Stomach smooth muscle (tissue), 2 donors: ENCODE measurements at regions not wholly inside any gene's neighbourhood (a gene's known extent, or its start where the extent isn't known, plus 50 kb on each side); places are given as distances from the start of the nearest gene placed in this dataset.
"Not testable (repeated sequence)": the region's sequence is repeated elsewhere in the genome, so short reads cannot be mapped to it uniquely, and the experiment has no call there.

Experiments used
- H3K27ac ChIP-seq: one replicate; pipeline ENCODE4 v1.7.0; 2013; ENCODE audit warnings: mild to moderate bottlenecking, low read length, inconsistent platforms
- H3K27me3 ChIP-seq, 2 donors: one replicate each; pipeline ENCODE4 v1.7.0; 2013; ENCODE audit warnings: low read length in 2 of 2; ENCODE audit not compliant: insufficient read depth in 2 of 2, control insufficient read depth in 1 of 2
- H3K36me3 ChIP-seq, 2 donors: one replicate each; pipeline ENCODE4 v1.7.0; 2013; ENCODE audit warnings: low read length in 2 of 2; ENCODE audit not compliant: control insufficient read depth in 2 of 2, insufficient read depth in 2 of 2
- H3K4me1 ChIP-seq: one replicate; pipeline ENCODE4 v1.7.0; 2013; ENCODE audit warnings: low read length; ENCODE audit not compliant: control insufficient read depth, insufficient read depth
- H3K4me3 ChIP-seq, 2 donors: one replicate each; pipeline ENCODE4 v1.7.0; 2013; ENCODE audit warnings: low read length in 2 of 2
- H3K9ac ChIP-seq, 2 donors: one replicate each; pipeline ENCODE4 v1.7.0; 2013; ENCODE audit warnings: low read length in 2 of 2, mild to moderate bottlenecking in 1 of 2
- H3K9me3 ChIP-seq, 2 donors: one replicate each; pipeline ENCODE4 v1.7.0; 2013; ENCODE audit warnings: low read length in 2 of 2; ENCODE audit not compliant: control insufficient read depth in 2 of 2
- donor health status: healthy.
- donor health status: Pancreatic carcinoma.

GRCh38 chr7:152949790-152950189 is 190.2 kb downstream of the ACTR3B start:
- H3K27me3 ChIP-seq = peaks cover 0 to 3% of the 10 kb centered on the region in 2 donors
- H3K9me3 ChIP-seq = no peaks in the 10 kb centered on the region
- H3K27ac ChIP-seq = no peak overlapping the region
- no peak overlapping the region for H3K4me3 ChIP-seq
- peaks cover 3% of the 10 kb centered on the region for H3K4me1 ChIP-seq
- H3K36me3 ChIP-seq = no peaks in the 10 kb centered on the region
- H3K9ac ChIP-seq = no peak overlapping the region

DNA sequence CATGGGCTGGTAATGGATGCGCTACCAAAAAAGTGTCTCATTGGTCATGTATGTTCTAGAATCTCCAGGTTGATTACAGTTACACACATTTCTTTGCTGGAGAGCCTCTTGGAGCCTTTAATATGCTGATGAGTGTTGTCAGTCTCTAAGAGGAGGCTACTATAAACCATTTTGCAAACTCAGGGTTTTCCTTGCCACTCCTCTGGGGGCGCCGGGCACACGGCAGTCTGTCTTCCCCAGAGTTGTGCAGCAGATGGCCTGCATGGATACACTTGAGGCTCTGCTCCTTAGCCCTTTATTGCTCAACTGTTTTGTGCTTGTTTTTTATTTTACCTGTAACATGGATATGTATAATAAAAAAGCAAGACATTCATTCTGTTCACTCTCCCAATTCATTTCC is 196.5 kb downstream of the ACTR3B start:
- peaks cover under 1 to 4% of the 10 kb centered on the region in 2 donors for H3K9me3 ChIP-seq
- H3K27ac ChIP-seq = no peak overlapping the region
- no peaks in the 10 kb centered on the region for H3K4me1 ChIP-seq
- no peak overlapping the region for H3K9ac ChIP-seq
- no peak overlapping the region for H3K4me3 ChIP-seq
- H3K27me3 ChIP-seq = peaks cover 0 to 2% of the 10 kb centered on the region in 2 donors
- H3K36me3 ChIP-seq = no peaks in the 10 kb centered on the region

- H3K4me3 ChIP-seq = no peak overlapping the region
- H3K27ac ChIP-seq = no peak overlapping the region
- peaks cover 7 to 8% of the 10 kb centered on the region in 2 donors for H3K9me3 ChIP-seq
- no peaks in the 10 kb centered on the region for H3K4me1 ChIP-seq
- no peaks in the 10 kb centered on the region for H3K36me3 ChIP-seq
- no peak overlapping the region for H3K9ac ChIP-seq
- peaks cover 0 to 2% of the 10 kb centered on the region in 2 donors for H3K27me3 ChIP-seq
Observed at GRCh38 chr7:152959610-152960009, 200.1 kb downstream of the ACTR3B start.

DNA sequence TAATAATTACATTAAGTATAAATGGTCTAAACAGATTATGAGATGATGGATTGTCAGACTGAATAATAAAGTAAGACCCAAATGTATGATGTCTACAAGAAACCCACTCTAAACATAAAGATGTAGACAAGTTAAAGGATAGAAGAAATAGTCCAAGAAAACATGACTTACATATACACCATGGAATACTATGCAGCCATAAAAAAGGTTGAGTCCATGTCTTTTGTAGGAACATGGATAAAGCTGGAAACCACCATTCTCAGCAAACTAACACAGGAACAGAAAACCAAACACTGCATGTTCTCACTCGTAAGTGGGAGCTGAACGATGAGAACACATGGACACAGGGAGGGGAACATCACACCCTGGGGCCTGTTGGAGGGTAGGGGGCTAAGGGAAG is 202.2 kb downstream of the ACTR3B start:
- not testable (repeated sequence) for H3K36me3 ChIP-seq, H3K4me1 ChIP-seq

DNA sequence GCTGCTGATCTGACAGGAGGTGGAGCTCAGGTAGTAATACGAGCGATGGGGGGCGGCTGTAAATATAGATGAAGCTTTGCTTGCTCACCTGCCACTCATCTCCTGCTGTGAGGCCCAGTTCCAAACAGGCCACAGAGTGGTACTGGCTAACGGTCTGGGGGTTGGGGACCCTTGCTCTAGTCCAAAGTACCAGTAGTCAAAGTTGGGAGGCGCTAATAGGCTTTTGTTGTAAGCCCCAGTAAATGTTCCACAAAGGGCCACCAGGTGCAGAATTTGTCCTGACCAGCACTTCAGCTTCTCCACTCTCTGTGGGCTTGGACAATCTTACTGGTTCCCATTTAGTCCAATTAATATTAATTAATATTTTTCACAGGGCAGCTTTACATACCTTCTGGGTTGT is 206.6 kb downstream of the ACTR3B start:
- no peak overlapping the region for H3K9ac ChIP-seq
- H3K4me1 ChIP-seq = no peaks in the 10 kb centered on the region
- no peaks in the 10 kb centered on the region for H3K27me3 ChIP-seq
- H3K27ac ChIP-seq = no peak overlapping the region
- peaks cover 2 to 5% of the 10 kb centered on the region in 2 donors for H3K9me3 ChIP-seq
- H3K36me3 ChIP-seq = no peaks in the 10 kb centered on the region
- H3K4me3 ChIP-seq = no peak overlapping the region

More for the DNA sequence above, 202.2 kb downstream of the ACTR3B start:
- H3K27ac ChIP-seq, H3K27me3 ChIP-seq, H3K9ac ChIP-seq, H3K9me3 ChIP-seq, H3K4me3 ChIP-seq: not testable (repeated sequence)

DNA sequence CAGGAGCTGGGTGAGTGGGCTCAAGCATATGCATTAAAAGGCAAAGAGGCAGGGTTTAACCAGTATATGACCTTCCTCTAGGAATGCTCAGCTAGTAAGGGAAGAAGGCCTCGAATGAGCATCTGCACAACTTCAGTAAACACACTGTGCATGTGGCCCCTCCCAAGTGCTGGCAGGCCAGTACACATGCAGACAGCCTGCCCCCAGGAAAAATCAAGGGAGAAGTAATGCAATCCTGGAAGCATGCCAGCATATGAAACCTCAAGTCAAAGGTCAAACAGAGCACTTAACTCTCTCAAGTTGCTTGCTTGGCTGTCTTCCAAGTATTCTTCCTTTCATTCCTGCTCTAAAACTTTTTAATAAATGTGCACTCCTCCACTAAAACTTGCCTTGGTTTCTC is 208.4 kb downstream of the ACTR3B start:
- no peak overlapping the region for H3K27ac ChIP-seq
- H3K36me3 ChIP-seq = no peaks in the 10 kb centered on the region
- no peaks in the 10 kb centered on the region for H3K4me1 ChIP-seq
- no peak overlapping the region for H3K9ac ChIP-seq
- peaks cover 0 to 4% of the 10 kb centered on the region in 2 donors for H3K27me3 ChIP-seq
- no peaks in the 10 kb centered on the region for H3K9me3 ChIP-seq
- no peak overlapping the region for H3K4me3 ChIP-seq

- Histone ChIP-seq H3K27ac (no peak overlapping the region), H3K9me3 (no peaks in the 10 kb centered on the region), H3K4me1 (no peaks in the 10 kb centered on the region), H3K9ac (no peak overlapping the region), H3K4me3 (no peak overlapping the region), H3K27me3 (peaks cover 0 to 4% of the 10 kb centered on the region in 2 donors), H3K36me3 (no peaks in the 10 kb centered on the region)
Observed at GRCh38 chr7:152968514-152968913, 209.0 kb downstream of the ACTR3B start.

GRCh38 chr7:152969335-152969734 is 209.8 kb downstream of the ACTR3B start:
- Histone ChIP-seq H3K27ac (no peak overlapping the region), H3K9ac (no peak overlapping the region), H3K4me3 (no peak overlapping the region), H3K9me3 (no peaks in the 10 kb centered on the region), H3K27me3 (peaks cover 0 to 6% of the 10 kb centered on the region in 2 donors), H3K4me1 (no peaks in the 10 kb centered on the region), H3K36me3 (no peaks in the 10 kb centered on the region)

- H3K4me3 ChIP-seq = no peak overlapping the region
- H3K9ac ChIP-seq = no peak overlapping the region
- H3K4me1 ChIP-seq = no peaks in the 10 kb centered on the region
- H3K27me3 ChIP-seq = peaks cover 0 to 6% of the 10 kb centered on the region in 2 donors
- H3K27ac ChIP-seq = no peak overlapping the region
- H3K9me3 ChIP-seq = no peaks in the 10 kb centered on the region
- no peaks in the 10 kb centered on the region for H3K36me3 ChIP-seq
Observed at GRCh38 chr7:152969839-152970238, 210.3 kb downstream of the ACTR3B start.

- Histone ChIP-seq H3K27me3 (peaks cover 0 to 6% of the 10 kb centered on the region in 2 donors), H3K4me3 (no peak overlapping the region), H3K36me3 (no peaks in the 10 kb centered on the region), H3K9me3 (no peaks in the 10 kb centered on the region), H3K27ac (no peak overlapping the region), H3K4me1 (no peaks in the 10 kb centered on the region), H3K9ac (no peak overlapping the region)
Observed at GRCh38 chr7:152970481-152970880, 210.9 kb downstream of the ACTR3B start.

DNA sequence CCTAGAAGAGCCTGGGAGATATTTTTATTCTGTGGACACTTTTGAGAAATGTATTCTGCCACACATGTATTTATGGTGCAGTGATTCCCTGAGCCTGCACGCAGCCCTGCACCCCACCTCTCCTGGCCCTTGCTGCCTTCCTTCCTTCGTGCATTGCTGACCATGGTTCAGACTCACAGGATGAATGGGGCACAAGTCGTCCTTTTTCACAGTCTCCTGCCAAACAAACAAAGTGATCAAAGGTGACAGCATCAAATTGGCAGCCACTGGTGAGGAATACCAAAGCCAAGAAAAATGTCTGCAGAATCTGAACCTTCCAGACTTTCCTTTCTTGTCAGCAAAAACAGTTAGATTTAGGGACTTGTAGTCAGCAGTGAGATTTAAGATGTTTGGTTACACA is 215.0 kb downstream of the ACTR3B start:
- no peak overlapping the region for H3K27ac ChIP-seq
- H3K27me3 ChIP-seq = peaks cover 0 to 6% of the 10 kb centered on the region in 2 donors
- no peaks in the 10 kb centered on the region for H3K36me3 ChIP-seq
- H3K9ac ChIP-seq = no peak overlapping the region
- no peaks in the 10 kb centered on the region for H3K4me1 ChIP-seq
- H3K4me3 ChIP-seq = no peak overlapping the region
- no peaks in the 10 kb centered on the region for H3K9me3 ChIP-seq
